OCI-LY1 (cell line): ENCODE measurements at regions not wholly inside any gene's neighbourhood (a gene's known extent, or its start where the extent isn't known, plus 50 kb on each side); places are given as distances from the start of the nearest gene placed in this dataset.

ENCODE experiments used
- CTCF ChIP-seq: fragments of 200-600 bp; sonication (generic), shearing (Covaris generic); IDR thresholded peaks from 2 replicates; pipeline ENCODE4 v1.5.1; 2017; ENCODE audit warnings: mild to moderate bottlenecking, antibody characterized with exemption, low read length, moderate library complexity, mixed read lengths
- EZH2 ChIP-seq: fragments of 200-600 bp; sonication (generic), shearing (Covaris generic); IDR thresholded peaks from 2 replicates; pipeline ENCODE4 v1.8.0; 2017; ENCODE audit warnings: borderline replicate concordance, mixed run types, mild to moderate bottlenecking, antibody characterized with exemption, low read length, moderate library complexity, mixed read lengths

DNA sequence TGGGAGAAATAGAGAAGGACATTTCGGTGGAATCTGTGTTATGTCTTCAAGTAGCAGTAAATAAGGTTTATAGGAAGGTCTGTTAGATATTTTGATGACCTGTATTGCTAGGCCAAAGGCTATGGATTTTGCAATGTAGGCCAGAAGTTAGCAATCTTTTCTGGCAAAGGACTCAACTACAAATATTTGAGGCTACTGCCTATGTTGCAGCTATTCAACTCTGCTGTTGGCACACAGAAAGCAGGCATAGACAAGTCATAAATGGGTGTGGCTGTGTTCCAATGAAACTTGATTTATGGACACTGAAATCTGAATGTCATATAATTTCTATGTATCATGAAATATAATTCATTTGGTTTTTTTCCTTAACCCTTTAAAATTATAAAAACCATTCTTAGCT, 438.7 kb upstream of the C2CD4B start:
- TF ChIP-seq CTCF (no peak), EZH2 (no peak)
